ENCODE measurements at regions not wholly inside any gene's neighbourhood (a gene's known extent, or its start where the extent isn't known, plus 50 kb on each side); places are given as distances from the start of the nearest gene placed in this dataset.

DNA sequence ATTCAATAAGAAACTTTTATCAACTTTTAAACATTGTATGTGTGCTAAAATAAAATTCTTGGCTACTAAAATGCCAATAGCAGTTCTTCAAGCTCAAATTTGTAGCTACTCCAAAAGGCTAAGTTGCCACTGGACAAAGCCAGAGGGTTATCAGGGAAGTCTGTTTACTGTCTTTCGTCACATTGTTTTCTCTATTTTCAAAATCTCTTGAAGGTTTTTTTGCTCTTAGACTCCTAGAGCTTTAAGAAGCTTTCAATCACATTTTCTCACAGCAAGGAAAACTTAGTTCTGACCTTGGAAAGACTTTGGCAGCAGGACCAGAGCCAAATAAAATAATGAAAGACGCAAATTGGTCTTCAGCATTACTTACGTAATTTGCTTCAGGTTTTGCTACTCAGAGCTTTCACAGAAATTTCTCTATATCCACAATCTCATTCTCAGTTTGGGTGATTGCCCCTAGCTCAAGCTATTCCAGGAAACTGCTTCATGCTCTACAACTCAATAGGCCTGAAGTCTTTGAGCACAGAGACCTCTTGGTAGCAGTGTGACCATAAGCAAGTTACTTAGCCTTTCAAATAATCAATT, 257.7 kb downstream of the GABRG2 start:
- no peak for DNase-seq

DNA sequence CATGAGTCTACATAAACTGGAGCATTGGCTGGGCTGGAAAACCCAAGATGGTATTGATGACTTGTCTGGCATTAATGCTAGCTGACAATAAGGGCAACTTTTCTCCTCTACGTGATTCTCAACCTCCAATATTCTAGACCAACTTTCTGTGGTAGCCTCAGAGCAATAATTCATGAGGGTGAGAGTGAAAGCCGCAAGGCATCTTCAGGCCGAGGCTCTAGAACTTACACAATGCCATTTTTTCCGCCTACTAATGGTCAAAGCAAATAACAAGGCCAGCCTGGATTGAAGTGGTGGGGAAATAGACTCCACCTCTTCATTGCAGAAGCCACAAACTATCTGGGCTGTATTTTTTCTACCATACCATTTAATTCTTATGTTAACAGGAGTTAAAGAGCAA, 267.4 kb downstream of the GABRG2 start:
- no peak for DNase-seq

DNA sequence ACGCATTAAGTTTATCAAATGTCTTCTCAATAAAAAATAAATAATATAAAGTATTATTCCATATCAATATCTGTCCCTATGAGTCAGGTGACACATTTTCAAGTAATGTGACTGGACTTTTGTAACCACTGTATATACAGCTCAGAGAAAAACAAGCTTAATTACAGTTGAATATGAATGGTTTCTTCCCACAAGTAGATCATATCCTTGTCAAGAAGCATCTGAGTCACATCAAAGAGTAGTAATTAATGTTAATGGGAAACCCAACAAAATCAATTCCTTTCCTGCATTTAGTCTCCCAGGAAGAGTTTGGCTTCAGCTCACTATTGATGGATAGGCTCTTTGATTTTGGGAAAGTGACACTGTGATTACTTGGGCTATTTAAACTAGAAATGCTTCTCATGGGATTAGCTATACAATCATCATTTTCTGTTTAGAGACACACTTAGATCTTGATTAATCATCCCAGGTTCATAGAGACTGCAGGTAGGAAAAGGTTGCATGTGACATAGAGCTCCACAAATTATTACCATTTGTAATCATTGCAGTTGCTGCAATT, 292.9 kb downstream of the GABRG2 start:
- no peak for DNase-seq

DNA sequence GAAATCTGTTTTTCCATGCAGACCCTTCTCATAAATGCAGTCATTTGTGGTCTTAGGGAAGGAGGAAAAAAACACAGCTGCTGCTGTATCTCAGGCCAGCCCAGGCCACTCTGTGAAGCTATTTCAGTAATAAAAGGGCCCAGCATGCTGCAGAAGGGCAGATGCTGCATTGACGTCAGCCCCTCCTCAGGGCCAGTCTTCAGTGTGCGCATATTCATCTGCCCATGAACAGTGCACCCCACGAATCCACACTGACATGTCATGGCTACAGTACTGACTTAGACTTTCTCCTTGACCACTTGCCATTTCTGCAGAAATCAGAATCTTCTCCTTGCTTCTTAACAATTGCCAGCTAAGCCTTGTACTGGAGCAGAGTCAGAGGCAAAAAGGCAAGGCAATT, 304.7 kb downstream of the GABRG2 start:
- DNase-seq, result no peak

DNA sequence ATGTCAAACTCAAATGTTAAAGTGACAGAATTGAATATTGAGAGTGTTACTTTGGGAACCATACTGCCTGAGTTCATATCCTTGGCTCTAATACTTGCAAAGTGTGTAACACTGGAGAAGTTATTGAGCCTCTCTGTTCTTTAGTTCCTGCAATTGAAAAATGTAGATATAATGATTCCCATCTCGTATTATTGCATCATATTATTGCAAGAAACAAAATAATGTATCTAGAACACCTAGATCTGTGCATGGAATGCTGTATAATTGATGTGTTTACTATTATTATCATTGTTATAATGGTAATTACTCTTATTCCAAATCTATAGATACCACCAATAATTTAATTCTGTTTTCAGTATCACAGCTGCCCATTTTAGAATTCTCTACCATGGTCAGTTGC, 310.3 kb downstream of the GABRG2 start:
- DNase-seq, result no peak

DNA sequence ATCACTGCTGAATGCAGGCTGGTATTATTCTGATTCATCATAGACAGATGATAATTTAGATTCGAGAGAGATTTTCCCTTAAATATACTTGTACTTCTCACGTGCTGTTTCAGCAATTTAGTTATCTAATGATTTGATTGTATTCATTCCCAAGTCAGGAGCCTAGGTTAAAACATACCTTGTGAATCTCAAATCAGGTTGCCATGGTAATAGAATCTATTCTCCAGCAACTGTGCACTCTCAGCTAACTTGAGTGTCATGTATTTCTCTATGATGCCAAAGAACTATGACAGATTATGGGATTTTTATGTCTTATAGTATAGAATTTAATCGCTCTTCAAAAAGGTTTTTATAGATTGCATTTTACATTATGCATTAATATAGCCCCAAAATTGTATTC, 315.3 kb downstream of the GABRG2 start:
- no peak for DNase-seq

DNA sequence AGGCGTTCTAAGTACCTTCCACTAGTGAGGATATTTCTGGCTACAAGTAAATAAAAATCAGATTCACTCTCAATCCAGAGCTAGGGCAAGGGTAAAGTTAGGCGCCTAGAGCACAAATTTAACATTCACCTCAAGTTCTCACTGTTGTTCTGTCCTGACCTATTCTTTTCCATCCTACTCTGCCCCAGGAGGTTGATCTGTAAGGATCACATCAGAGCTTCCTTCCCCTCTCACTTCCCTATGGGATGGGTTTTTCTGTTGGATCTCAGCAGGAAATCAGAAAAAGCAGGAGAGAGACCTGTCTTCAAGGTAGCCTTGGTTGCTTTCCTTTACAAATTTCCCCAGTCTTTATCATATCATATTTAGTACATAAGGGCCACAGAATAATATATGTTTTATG, 316.7 kb downstream of the GABRG2 start:
- no peak for DNase-seq

DNA sequence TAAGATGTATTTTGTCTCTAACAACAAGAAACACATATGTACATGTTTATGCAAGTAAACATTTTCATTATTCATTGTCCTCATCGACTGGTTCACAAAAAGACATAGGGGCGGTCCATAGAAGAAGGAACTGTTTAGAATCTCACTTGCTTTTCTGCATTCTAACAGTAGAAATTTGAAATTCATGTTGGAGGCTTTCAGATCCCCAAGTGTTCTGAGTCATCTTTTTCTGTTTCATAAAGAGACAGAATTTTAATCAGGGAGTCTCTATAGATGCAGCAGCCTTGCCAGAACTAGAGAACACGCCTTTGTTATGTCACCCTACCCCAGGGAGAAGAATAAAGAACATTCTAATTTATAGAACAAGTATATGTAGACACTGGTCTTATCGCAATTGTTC, 324.3 kb downstream of the GABRG2 start:
- no peak for DNase-seq

DNA sequence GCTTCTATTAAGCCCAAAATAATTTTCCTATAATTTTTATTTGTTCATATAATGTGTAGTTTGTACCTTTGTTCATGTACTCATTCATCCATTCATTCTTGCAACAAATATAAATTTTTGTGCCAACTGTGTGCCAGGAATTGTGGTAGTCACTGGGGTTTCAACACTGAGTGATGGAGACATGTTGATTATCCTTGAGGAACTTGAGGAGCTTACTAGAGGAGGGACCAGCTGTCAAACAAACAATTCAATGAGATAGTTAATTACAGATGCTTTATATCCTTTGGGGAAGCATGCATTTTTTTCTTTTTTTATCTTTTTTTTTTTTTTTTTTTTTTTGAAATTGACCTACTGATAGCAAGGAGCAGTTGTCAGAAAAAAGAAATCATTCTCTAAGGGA, 324.8 kb downstream of the GABRG2 start:
- no peak for DNase-seq

DNA sequence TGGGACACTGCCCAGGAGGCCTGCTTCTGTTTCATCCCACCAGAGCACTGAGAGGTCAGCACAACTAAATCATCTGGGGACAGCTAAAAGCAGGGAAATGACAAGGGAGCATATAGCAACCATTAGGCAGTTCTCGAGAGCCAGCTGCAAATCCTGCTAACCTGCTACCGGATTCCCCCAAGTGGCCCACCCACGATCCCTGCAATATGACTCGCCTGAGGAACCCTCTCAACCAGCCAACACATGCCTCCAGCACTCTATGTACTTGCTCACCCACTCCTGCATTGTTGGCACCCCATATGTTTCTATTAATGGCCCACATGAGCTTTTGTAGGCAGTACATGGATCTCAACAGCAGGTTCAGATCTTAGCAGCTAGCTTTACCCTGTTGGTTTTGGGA, 326.0 kb downstream of the GABRG2 start:
- DNase-seq, result no peak

DNA sequence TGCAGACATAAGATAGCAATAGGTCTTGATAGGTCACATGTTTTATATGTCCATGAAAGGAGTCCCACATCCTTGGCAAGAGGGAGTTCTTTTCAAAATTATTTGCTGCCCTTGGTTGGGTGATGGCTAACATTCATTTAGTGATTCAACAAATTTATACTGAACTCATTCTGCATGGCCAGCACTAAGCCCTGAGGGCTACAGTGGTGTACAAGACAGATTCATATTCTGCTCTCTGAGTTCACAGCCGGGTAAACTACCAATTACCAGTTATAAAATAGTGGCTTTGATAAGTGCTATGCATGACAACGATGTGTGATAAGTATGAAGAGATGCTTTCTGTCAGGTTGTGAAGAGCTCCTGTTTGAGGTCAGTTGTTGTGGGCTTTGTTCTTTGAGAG, 340.0 kb downstream of the GABRG2 start:
- DNase-seq, result no peak

DNA sequence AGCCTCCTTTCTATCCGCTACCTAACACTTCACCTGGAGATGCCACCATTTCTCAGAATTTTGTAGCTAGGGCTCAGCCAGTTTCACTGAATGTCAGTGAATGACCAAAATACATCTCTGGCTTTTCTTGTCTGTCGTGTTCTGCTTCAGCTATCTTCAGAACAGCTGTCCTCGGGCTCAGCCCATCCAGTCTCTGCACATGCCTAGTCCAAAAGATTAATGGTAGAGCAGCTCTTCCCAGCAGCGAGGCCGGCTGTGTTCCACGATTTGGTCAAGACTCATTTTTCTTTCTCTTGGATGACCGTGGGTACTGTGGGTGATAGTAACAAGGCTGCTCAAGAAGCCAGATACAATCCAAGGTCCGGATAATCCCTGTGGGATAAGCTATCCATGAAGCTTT, 342.8 kb downstream of the GABRG2 start:
- DNase-seq, result no peak

DNA sequence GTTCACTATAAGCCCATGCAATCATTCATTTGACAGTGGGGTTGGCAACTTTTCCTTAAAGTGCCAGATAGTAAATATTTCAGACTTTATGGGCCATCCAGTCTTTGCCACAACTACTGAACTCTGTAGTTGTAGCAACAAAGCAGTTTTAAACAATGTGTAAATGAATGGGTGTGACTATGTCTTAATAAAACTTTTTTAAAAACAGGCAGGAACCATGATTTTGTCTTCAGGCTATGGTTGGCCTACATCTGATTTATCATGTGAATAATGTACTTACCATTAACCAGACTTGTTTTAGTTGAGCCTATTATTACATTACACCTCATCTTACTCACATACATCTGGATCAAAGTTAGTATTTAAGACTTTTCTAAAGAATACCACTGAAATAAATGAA, 361.6 kb downstream of the GABRG2 start:
- no peak for DNase-seq

DNA sequence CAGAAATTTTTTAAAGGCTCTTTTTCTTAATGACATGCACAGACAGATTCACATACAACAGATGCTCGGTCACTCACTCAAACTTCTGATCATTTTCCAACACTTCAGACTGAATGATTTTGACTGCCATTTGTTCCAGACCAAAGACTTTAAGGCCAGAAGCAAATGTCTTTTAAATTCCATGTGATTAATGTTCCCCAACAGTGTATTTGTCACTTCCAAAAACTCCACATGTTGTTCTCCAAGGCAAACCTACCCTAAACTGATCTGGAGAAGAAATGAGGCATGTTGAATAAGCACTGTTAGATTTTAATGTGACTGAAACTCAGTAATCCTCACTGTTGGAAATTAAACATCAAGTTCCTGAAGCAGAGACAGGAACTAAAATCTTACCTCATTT, 366.7 kb downstream of the GABRG2 start:
- no peak for DNase-seq

DNA sequence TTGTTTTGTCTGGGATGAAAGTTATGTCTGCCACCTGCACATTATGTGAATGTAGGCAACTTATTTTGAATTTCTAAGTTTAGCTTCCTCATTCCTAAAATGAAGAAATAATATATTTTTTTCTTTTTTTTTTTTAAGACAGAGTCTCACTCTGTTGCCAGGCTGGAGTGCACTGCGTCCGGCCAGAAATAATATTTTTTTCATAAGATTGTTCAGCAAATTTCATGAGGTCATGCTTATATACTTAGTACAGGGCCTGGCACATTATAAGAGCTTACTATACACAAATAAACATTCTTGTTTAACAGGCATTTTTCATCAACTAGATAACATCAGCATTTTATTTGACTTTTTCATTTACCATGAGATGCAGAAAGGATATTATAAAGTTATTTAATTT, 368.5 kb downstream of the GABRG2 start:
- no peak for DNase-seq

DNA sequence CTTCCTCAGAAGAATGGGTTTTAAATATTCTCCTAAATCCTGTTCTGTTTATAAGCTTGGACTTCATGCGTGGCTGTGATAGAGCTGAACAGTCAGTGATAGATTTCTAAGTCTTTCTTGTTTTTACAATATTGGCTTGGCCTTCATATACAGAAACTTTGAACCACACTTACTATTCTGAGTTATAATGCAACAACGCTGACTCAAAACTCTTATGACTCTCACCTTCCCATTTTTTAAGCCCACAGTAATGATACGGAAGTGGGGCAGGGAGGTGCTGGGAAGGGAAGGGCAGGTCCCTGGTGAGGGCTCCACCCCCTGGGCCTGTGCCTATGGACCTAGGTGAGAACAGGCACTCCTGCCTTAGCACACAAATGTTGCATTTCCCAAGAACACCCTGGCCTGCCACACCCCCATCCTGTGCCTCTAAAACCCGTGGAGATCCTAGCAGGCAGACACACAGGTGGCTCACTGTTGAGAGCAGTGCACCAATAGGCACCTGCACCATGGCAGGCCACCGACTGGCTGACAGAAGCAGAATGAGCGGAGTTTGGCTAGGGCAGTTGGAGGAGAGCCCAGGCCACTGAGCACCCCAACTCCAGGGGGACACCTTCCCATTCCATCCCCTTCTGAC, 376.7 kb downstream of the GABRG2 start:
- no peak for DNase-seq

DNA sequence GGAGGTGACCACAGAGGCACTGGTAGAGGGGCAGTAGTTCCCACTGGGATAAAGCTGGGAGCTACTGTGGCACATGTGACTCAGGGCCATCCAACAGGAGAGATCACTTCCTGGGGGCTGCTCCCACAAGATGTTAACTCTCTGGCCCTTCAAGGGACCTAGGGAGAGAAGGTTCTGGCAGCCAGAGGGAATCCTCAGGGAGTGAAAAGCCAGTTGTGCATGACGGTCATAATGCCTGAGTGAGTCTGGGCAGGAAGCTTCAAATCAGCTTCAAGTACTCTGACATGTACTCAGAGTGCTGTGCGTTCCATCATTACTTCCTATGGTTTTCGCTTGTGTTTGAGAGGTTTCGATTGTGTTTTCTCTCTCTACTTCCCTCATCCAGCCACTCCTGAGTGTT, 388.5 kb downstream of the GABRG2 start:
- DNase-seq, result no peak

DNA sequence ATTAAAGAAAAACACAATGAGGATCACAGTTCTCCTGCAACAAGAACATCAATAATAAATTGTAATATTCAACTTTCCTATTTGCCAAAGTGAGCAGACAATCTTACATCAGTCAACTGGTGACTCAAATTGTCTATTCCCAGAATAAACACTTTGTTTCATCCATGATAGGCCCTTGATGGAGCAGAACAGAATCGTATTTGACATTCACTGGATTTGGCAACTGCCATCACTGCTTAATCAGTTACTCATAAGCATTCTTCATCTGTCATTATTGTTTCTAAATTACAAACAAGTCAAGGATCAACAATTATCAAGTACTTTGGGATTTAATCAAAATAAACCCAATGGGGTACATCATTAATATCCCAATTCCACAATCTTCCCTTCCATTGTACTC, 398.4 kb downstream of the GABRG2 start:
- no peak for DNase-seq

DNA sequence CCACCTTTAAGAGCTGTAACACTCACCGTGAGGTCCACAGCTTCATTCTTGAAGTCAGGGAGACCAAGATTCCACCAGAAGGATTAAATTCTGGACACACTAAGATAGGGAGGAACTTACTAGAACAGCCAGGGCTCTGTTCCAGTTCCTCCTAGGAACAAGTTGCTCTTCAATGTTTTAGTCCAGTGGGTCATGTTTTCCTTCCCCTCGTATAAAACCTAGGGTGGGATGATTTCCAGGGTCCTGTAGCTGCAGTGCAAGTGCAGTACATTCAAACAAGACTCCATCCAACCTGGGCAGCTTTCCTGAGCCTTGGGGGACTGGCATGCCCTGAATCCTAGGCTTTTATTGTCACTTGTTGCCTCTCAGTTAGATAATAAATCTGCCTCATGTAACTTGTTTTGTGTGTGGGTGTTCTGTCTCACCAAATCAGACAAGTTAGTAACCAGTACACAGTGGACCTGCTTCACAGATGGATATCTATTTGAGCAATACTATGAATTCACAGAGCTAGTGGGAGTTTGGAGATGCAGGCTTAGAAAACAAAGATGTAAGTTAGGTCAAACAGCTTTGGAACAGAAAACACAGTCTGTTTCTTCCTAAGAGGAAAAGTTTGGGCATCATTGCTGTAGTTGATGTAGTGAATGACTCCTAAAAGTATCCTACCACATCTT, 405.6 kb downstream of the GABRG2 start:
- DNase-seq, result no peak

DNA sequence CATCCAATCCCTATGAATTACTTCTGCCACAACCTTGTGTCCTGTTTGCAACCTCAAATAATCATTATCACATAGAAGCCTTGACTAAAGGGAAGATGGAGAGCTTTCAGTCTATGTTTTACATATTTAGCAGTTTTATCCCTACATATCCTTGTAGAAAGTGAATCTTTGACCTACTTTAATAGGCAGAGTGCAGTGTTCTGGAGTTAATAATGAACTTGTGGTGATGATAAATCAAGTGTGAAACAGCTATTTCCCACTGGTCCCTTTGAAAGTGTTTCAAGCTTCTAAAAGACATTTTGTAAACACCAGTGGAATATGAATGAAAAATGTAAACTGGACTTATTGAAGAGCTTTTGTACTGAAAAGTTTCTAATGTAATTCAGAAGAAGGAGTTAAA, 406.7 kb downstream of the GABRG2 start:
- no peak for DNase-seq

DNA sequence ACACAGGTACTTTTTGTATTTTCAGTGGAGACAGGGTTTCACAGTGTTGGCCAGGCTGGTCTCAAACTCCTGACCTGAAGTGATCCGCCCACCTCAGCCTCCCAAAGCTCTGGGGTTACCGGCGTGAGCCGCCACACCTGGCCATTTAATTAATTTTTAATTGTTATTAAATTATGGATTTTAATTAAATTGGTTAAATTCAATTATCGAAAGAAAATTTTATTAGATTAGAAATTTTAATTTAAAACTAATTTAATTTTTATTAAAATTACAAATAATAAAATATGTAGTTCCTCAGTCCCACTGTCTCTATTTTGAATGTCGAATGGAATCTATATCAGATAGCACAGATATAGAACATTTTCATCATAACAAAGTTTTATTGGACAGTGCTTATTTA, 416.5 kb downstream of the GABRG2 start:
- no peak for DNase-seq

DNA sequence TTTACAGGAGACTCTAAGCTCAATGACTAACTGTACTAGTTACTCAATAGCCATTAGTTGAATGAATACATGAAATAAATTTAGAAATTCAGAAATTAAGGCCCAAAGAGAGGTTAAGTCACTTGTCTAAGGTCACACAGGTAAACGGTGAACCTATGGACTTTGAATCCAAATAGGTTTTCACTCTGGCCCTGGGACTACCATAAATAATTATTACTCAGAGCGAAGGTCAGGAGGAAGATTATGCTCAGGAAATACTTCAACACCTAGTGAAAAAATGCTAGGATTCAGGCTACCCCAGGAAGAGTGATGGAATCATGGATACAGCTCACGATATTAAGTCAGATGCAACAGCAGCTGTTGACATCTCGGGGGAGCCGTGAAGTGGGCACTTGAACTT, 417.4 kb downstream of the GABRG2 start:
- no peak for DNase-seq

DNA sequence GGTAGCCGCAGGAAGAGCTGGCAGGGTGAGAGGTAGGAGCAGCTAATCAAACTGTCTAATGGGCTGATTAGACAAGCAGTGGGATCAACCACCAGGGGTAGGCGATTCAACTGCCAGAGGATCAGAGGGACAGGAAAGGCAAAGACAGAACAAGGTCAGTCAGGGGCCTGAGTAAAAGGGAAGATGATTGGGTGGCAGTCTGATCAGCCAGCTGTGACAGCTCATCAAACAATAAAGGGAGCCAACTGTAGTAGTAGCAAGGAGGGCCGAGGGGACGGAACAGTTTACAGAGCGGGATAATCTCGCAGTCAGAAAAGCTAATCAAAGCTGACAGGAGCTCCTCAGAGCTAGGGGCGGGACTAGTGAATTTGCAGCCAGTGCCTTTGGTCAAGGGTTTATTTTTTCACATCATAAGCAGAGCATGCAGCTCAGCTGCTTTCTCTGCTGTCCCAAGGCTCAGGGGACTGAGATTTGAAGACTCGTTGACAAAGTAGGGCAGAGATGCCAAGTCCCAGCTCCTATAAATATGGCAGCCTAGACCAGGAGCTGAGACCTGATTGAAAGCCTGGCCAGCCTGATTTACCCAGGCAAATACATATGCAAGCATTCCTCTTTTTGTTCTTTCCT, 418.2 kb downstream of the GABRG2 start:
- no peak for DNase-seq

Data from NCI-H146 (cell line).